MCF 10A (cell line): ENCODE measurements at regions not wholly inside any gene's neighbourhood (a gene's known extent, or its start where the extent isn't known, plus 50 kb on each side); places are given as distances from the start of the nearest gene placed in this dataset.

Source experiments
- BruUV-seq: library from RNA; stranded (reverse); fragments of 400-500 nt; replicated peaks from 2 replicates; lab custom pipeline; 2021; lab: Mats Ljungman, UMichigan
- CTCF ChIA-PET: fragments of 300-600 bp; sonication (Branson Sonifier 250); formaldehyde crosslinking; extraction: SDS; loops from one replicate; lab custom pipeline; 2021; ENCODE audit warnings: antibody characterized with exemption, inconsistent platforms; lab: Yijun Ruan, JAX
- POLR2A ChIA-PET: fragments of 300-600, 350-650 bp; sonication (Branson Sonifier 250); formaldehyde crosslinking; extraction: SDS; loops from one replicate; lab custom pipeline; 2020; ENCODE audit warnings: antibody characterized with exemption, inconsistent platforms; lab: Yijun Ruan, JAX
- DNase-seq: peaks from one replicate; pipeline ENCODE4 v3.0.0-alpha.2; 2018; ENCODE audit not compliant: unreplicated experiment
- H3K27ac Mint-ChIP-seq: one replicate; pipeline ENCODE4 v1.8.0; 2022; ENCODE audit warnings: mild to moderate bottlenecking, low read depth, mixed read lengths; ENCODE audit not compliant: unreplicated experiment
- H3K27me3 Mint-ChIP-seq: one replicate; pipeline ENCODE4 v1.8.0; 2022; ENCODE audit warnings: mixed read lengths; ENCODE audit not compliant: insufficient read depth, unreplicated experiment
- H3K36me3 Mint-ChIP-seq: one replicate; pipeline ENCODE4 v1.8.0; 2022; ENCODE audit warnings: mild to moderate bottlenecking, moderate library complexity, mixed read lengths; ENCODE audit not compliant: insufficient read depth, unreplicated experiment
- H3K4me1 Mint-ChIP-seq: one replicate; pipeline ENCODE4 v1.8.0; 2022; ENCODE audit warnings: mixed read lengths; ENCODE audit not compliant: insufficient read depth, unreplicated experiment
- H3K4me3 Mint-ChIP-seq: one replicate; pipeline ENCODE4 v1.8.0; 2022; ENCODE audit warnings: mild to moderate bottlenecking, moderate library complexity, mixed read lengths; ENCODE audit not compliant: unreplicated experiment
- H3K9me3 Mint-ChIP-seq: one replicate; pipeline ENCODE4 v1.8.0; 2022; ENCODE audit warnings: mixed read lengths; ENCODE audit not compliant: unreplicated experiment
- intact Hi-C: fragments of 100-400 bp; cut with micrococcal nuclease; formaldehyde crosslinking; loops from 2 replicates; pipeline ENCODE4 v1.14.1; 2022
- TF ChIP-seq, protein P1 (sequence below): fragments of 200-600 bp; IDR thresholded peaks from one replicate; pipeline ENCODE4 v1.8.0; 2022; ENCODE audit warnings: antibody characterized with exemption, mild to moderate bottlenecking; ENCODE audit not compliant: unreplicated experiment

DNA sequence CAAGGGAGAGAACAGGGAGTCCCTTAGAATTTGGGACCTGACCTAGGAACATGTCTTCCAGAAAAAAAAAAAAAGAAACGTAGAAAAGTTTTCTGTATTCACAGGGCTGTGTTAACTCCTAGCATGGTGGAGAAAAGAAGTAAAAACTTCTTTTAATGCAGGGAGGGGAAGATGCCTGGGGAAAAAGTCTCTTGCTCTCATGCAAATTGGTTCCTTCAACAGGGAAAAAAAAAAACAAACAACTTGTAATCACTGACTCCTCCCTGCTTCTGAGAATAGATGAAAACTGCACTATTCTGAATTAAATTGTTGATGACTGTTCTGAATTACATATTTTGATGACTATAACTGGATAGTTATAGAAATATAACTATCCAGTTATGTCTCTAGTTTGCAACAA, 933.2 kb downstream of the TRIB2 start:
- TF ChIP-seq, protein P1, sequence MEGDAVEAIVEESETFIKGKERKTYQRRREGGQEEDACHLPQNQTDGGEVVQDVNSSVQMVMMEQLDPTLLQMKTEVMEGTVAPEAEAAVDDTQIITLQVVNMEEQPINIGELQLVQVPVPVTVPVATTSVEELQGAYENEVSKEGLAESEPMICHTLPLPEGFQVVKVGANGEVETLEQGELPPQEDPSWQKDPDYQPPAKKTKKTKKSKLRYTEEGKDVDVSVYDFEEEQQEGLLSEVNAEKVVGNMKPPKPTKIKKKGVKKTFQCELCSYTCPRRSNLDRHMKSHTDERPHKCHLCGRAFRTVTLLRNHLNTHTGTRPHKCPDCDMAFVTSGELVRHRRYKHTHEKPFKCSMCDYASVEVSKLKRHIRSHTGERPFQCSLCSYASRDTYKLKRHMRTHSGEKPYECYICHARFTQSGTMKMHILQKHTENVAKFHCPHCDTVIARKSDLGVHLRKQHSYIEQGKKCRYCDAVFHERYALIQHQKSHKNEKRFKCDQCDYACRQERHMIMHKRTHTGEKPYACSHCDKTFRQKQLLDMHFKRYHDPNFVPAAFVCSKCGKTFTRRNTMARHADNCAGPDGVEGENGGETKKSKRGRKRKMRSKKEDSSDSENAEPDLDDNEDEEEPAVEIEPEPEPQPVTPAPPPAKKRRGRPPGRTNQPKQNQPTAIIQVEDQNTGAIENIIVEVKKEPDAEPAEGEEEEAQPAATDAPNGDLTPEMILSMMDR: no peak
- H3K27me3 Mint-ChIP-seq: no peaks in the 10 kb centered on the region
- ChIA-PET POLR2A (no interaction called here), CTCF (interaction anchor here (0.6 kb wide), 2 partner anchors 21 to 328 kb away, joined by 3 read pairs; no protein-coding TSS in a partner anchor)
- BruUV-seq: no TSS peak
- H3K9me3 Mint-ChIP-seq: no peaks in the 10 kb centered on the region
- no peaks in the 10 kb centered on the region for H3K36me3 Mint-ChIP-seq
- intact Hi-C loops: no loop called here
- no peak for DNase-seq
- peaks cover 31% of the 10 kb centered on the region for H3K4me1 Mint-ChIP-seq
- H3K27ac Mint-ChIP-seq: no peak overlapping the region
- no peak overlapping the region for H3K4me3 Mint-ChIP-seq

DNA sequence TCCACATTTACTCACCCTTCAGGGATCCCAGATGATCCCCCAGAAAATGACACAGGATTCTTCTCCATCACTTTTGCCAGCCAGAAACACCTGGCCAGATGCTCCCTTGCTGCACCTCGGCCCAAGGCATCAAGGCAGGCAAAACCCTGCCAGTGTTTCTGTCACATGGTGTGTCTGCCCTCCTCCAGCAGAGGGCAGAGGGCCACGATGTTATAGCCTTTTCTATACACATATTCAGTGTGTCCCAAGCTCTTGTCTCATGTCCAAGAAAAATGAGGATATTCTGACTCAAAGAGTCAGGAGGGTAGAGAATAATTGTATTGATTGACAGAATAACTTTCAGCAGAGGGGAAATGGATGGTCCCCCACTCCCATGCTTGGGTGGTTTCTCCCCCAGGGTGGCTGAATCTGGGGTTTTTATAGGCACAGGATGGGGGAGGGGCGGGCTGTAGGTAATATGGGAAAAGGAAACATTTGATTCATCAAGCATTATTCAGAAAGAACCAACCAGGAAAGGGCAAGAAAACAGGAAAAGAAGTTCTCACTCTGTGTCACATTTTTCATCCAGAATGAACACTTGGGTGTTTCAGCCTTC, 933.9 kb downstream of the TRIB2 start:
- ChIA-PET POLR2A (no interaction called here), CTCF (interaction anchor here (0.6 kb wide), 1 partner anchor 101 kb away, joined by 3 read pairs; no protein-coding TSS in a partner anchor)
- intact Hi-C loops: no loop called here
- Mint-ChIP-seq H3K9me3 (no peaks in the 10 kb centered on the region), H3K4me3 (no peak overlapping the region), H3K36me3 (no peaks in the 10 kb centered on the region), H3K27ac (no peak overlapping the region), H3K27me3 (no peaks in the 10 kb centered on the region), H3K4me1 (peaks cover 31% of the 10 kb centered on the region)
- DNase-seq: peak; percentile 17
- BruUV-seq: no TSS peak
- TF ChIP-seq, protein P1: no peak

DNA sequence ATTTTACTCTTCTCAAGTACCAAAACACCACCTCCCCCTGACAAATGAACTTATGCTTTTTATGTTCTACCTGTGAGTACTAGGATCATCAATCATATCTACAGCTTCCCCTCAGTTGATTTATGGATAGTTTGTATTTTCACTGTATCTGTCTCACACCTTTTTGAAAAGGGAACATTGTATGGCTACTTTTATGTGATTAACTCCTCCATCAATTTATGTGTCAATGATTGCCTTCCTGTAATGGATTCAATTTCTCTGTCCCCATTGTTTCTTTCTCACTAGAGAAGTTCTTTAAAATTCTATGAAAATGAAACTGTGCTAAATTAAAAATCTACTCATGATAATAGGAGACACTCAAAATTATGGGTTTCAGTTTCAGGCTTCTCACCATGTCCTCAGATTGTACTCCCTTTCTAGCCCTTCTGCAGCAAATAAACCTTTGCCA, 935.0 kb downstream of the TRIB2 start:
- no peak overlapping the region for H3K27ac Mint-ChIP-seq
- CTCF ChIA-PET: no interaction called here
- BruUV-seq: no TSS peak
- peaks cover 31% of the 10 kb centered on the region for H3K4me1 Mint-ChIP-seq
- no peak for DNase-seq
- POLR2A ChIA-PET: no interaction called here
- TF ChIP-seq, protein P1: no peak
- H3K36me3 Mint-ChIP-seq: no peaks in the 10 kb centered on the region
- no peaks in the 10 kb centered on the region for H3K27me3 Mint-ChIP-seq
- intact Hi-C loops: no loop called here
- H3K4me3 Mint-ChIP-seq: no peak overlapping the region
- no peaks in the 10 kb centered on the region for H3K9me3 Mint-ChIP-seq

DNA sequence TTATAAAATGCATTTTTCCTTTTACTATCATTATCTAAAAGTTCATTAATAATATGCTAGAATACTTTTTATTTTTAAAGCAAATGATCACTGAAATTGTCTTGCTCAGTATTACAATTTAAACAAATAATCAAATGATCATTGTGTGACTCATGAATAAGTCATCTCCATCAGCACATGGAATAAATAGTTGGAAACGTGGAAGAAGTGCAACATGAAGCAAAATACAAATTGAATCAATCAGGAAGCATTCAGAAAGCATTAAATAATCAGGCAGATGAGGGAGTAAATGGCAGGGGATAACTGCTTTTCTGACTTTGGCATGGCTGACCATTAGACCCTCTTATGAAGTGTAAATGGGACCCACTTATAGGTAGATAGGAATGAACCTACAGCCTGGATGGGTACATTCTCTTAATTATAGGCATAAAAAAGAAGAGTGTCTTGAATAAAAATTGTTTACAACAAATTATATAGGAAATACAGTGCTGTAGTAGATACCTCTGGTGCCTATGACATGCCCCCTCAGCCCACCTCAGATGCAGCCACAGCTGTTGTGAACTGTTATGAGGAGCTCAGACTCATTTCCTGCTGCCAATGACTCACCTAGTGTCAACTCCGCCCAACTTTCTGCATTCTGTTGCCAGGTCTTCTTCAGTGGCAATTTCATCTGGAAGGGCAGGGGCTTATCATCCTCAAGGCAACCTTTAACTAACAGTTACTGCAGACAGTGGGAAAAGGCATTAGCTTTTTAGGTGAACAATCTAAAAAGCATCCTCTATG, 936.0 kb downstream of the TRIB2 start:
- peak; percentile 72 for DNase-seq
- POLR2A ChIA-PET: no interaction called here
- intact Hi-C loops: no loop called here
- Mint-ChIP-seq H3K4me3 (no peak overlapping the region), H3K9me3 (no peaks in the 10 kb centered on the region), H3K4me1 (peaks cover 31% of the 10 kb centered on the region), H3K27ac (peak overlapping the region; percentile 69), H3K36me3 (no peaks in the 10 kb centered on the region), H3K27me3 (no peaks in the 10 kb centered on the region)
- no TSS peak for BruUV-seq
- TF ChIP-seq, protein P1: no peak
- CTCF ChIA-PET: no interaction called here
